CD8-positive, alpha-beta memory T cell (primary cell): ENCODE measurements at regions not wholly inside any gene's neighbourhood (a gene's known extent, or its start where the extent isn't known, plus 50 kb on each side); places are given as distances from the start of the nearest gene placed in this dataset.

Source experiments
- CTCF ChIA-PET: fragments of 350-600 bp; sonication (Branson Sonifier 250); formaldehyde crosslinking; loops from one replicate; lab custom pipeline; 2021; ENCODE audit warnings: antibody characterized with exemption; lab: Charles Lee
- POLR2A ChIA-PET: fragments of 350-600 bp; sonication (Branson Sonifier 250); formaldehyde crosslinking; loops from one replicate; lab custom pipeline; 2021; ENCODE audit warnings: antibody characterized with exemption; lab: Charles Lee
- DNase-seq, 5 donors: peaks; one replicate each; pipeline versions ENCODE4 v3.0.0 to v3.0.0-alpha.2; 2020 to 2022; ENCODE audit warnings: mixed read lengths in 1 of 5
- H3K27ac ChIP-seq: one replicate; pipeline ENCODE4 v1.7.0; 2013; ENCODE audit warnings: low read depth, mild to moderate bottlenecking, low read length, moderate library complexity
- H3K27me3 ChIP-seq: 2 replicates; pipeline ENCODE4 v1.7.0; 2013; ENCODE audit warnings: low read length, mild to moderate bottlenecking; ENCODE audit not compliant: insufficient read depth, poor library complexity, severe bottlenecking
- H3K36me3 ChIP-seq: 2 replicates; pipeline ENCODE4 v1.7.0; 2013; ENCODE audit warnings: mild to moderate bottlenecking, low read length, moderate library complexity; ENCODE audit not compliant: insufficient read depth
- H3K4me1 ChIP-seq: 2 replicates; pipeline ENCODE4 v1.7.0; 2013; ENCODE audit warnings: mild to moderate bottlenecking, low read length, moderate library complexity; ENCODE audit not compliant: insufficient read depth
- H3K4me3 ChIP-seq: 2 replicates; pipeline ENCODE4 v1.7.0; 2013; ENCODE audit warnings: mild to moderate bottlenecking, low read length
- H3K9me3 ChIP-seq: 2 replicates; pipeline ENCODE4 v1.7.0; 2013; ENCODE audit warnings: mild to moderate bottlenecking, low read length
- H3K27ac Mint-ChIP-seq, 8 donors: one replicate each; pipeline ENCODE4 v1.8.0; 2020 to 2021; ENCODE audit warnings: mixed read lengths in 8 of 8, mild to moderate bottlenecking in 6 of 8, inconsistent platforms in 3 of 8, moderate library complexity in 3 of 8
- H3K27me3 Mint-ChIP-seq, 2 donors: one replicate each; pipeline ENCODE4 v1.8.0; 2020 to 2021; ENCODE audit warnings: mixed read lengths in 2 of 2, mild to moderate bottlenecking in 1 of 2, moderate library complexity in 1 of 2
- H3K36me3 Mint-ChIP-seq, 3 donors: one replicate each; pipeline ENCODE4 v1.8.0; 2020 to 2021; ENCODE audit warnings: mixed read lengths in 3 of 3, inconsistent platforms in 1 of 3, mild to moderate bottlenecking in 1 of 3
- H3K4me1 Mint-ChIP-seq, 3 donors: one replicate each; pipeline ENCODE4 v1.8.0; 2020 to 2021; ENCODE audit warnings: mixed read lengths in 3 of 3, inconsistent platforms in 1 of 3, mild to moderate bottlenecking in 1 of 3
- H3K4me3 Mint-ChIP-seq, 7 donors: one replicate each; pipeline ENCODE4 v1.8.0; 2020 to 2021; ENCODE audit warnings: mixed read lengths in 7 of 7, mild to moderate bottlenecking in 6 of 7, moderate library complexity in 4 of 7, inconsistent platforms in 2 of 7
- H3K9me3 Mint-ChIP-seq, 5 donors: one replicate each; pipeline ENCODE4 v1.8.0; 2020 to 2022; ENCODE audit warnings: mixed read lengths in 5 of 5, mild to moderate bottlenecking in 3 of 5, moderate library complexity in 2 of 5, inconsistent platforms in 1 of 5

GRCh38 chr2:212931271-212931670 lies 220.1 kb downstream of the IKZF2 start:
- Histone ChIP-seq H3K36me3 (no peaks in the 10 kb centered on the region), H3K27me3 (no peaks in the 10 kb centered on the region), H3K4me3 (no peak overlapping the region), H3K27ac (no peak overlapping the region), H3K4me1 (no peaks in the 10 kb centered on the region), H3K9me3 (no peaks in the 10 kb centered on the region)
- no peak for DNase-seq
- Mint-ChIP-seq H3K36me3 (peaks cover 0 to 17% (median under 1%) of the 10 kb centered on the region in 3 donors), H3K4me3 (no peak overlapping the region), H3K9me3 (peaks cover 0 to 3% (median 0%) of the 10 kb centered on the region in 5 donors), H3K27ac (no peak overlapping the region), H3K4me1 (no peaks in the 10 kb centered on the region), H3K27me3 (no peaks in the 10 kb centered on the region)
- ChIA-PET POLR2A (no interaction called here), CTCF (no interaction called here)

GRCh38 chr2:212930556-212931260 lies 220.7 kb downstream of the IKZF2 start:
- peaks cover 0 to 3% (median 0%) of the 10 kb centered on the region in 5 donors for H3K9me3 Mint-ChIP-seq
- no peak overlapping the region for H3K4me3 Mint-ChIP-seq
- Histone ChIP-seq H3K27me3 (no peaks in the 10 kb centered on the region), H3K27ac (no peak overlapping the region), H3K36me3 (no peaks in the 10 kb centered on the region), H3K4me3 (no peak overlapping the region), H3K4me1 (no peaks in the 10 kb centered on the region), H3K9me3 (no peaks in the 10 kb centered on the region)
- H3K4me1 Mint-ChIP-seq, result no peaks in the 10 kb centered on the region
- H3K27ac Mint-ChIP-seq, result peak overlapping the region in 1 of 8 donors; percentile 36
- DNase-seq, result no peak
- H3K27me3 Mint-ChIP-seq, result no peaks in the 10 kb centered on the region
- CTCF ChIA-PET, result no interaction called here
- POLR2A ChIA-PET, result no interaction called here
- H3K36me3 Mint-ChIP-seq, result peaks cover 0 to 17% (median 2%) of the 10 kb centered on the region in 3 donors

GRCh38 chr2:212929971-212930370 lies 221.4 kb downstream of the IKZF2 start:
- peaks cover 0 to 3% (median 0%) of the 10 kb centered on the region in 5 donors for H3K9me3 Mint-ChIP-seq
- H3K4me3 Mint-ChIP-seq, result no peak overlapping the region
- no peak for DNase-seq
- peaks cover 0 to 17% (median 2%) of the 10 kb centered on the region in 3 donors for H3K36me3 Mint-ChIP-seq
- POLR2A ChIA-PET, result no interaction called here
- no peaks in the 10 kb centered on the region for H3K9me3 ChIP-seq
- no peaks in the 10 kb centered on the region for H3K4me1 ChIP-seq
- no peaks in the 10 kb centered on the region for H3K27me3 ChIP-seq
- no peak overlapping the region for H3K27ac Mint-ChIP-seq
- CTCF ChIA-PET, result no interaction called here
- H3K27ac ChIP-seq, result no peak overlapping the region
- H3K4me1 Mint-ChIP-seq, result no peaks in the 10 kb centered on the region
- no peaks in the 10 kb centered on the region for H3K36me3 ChIP-seq
- no peak overlapping the region for H3K4me3 ChIP-seq
- H3K27me3 Mint-ChIP-seq, result no peaks in the 10 kb centered on the region

- Mint-ChIP-seq H3K27ac (no peak overlapping the region), H3K4me1 (no peaks in the 10 kb centered on the region), H3K4me3 (no peak overlapping the region), H3K9me3 (peaks cover 0 to 3% (median 0%) of the 10 kb centered on the region in 5 donors), H3K36me3 (peaks cover 0 to 17% (median 2%) of the 10 kb centered on the region in 3 donors), H3K27me3 (no peaks in the 10 kb centered on the region)
- DNase-seq, result no peak
- no peaks in the 10 kb centered on the region for H3K4me1 ChIP-seq
- POLR2A ChIA-PET, result no interaction called here
- no peaks in the 10 kb centered on the region for H3K36me3 ChIP-seq
- CTCF ChIA-PET, result no interaction called here
- no peak overlapping the region for H3K27ac ChIP-seq
- no peaks in the 10 kb centered on the region for H3K9me3 ChIP-seq
- no peak overlapping the region for H3K4me3 ChIP-seq
- H3K27me3 ChIP-seq, result no peaks in the 10 kb centered on the region
Observed at GRCh38 chr2:212929116-212929515, 222.3 kb downstream of the IKZF2 start.

GRCh38 chr2:212928681-212929080 lies 222.7 kb downstream of the IKZF2 start:
- Histone ChIP-seq H3K9me3 (no peaks in the 10 kb centered on the region), H3K4me1 (no peaks in the 10 kb centered on the region), H3K36me3 (no peaks in the 10 kb centered on the region), H3K27me3 (no peaks in the 10 kb centered on the region), H3K27ac (no peak overlapping the region), H3K4me3 (no peak overlapping the region)
- no peak for DNase-seq
- H3K27ac Mint-ChIP-seq, result peak overlapping the region in 2 of 8 donors; percentile 0 to 23
- H3K36me3 Mint-ChIP-seq, result peaks cover 0 to 17% (median 2%) of the 10 kb centered on the region in 3 donors
- H3K27me3 Mint-ChIP-seq, result no peaks in the 10 kb centered on the region
- H3K4me3 Mint-ChIP-seq, result no peak overlapping the region
- no peaks in the 10 kb centered on the region for H3K4me1 Mint-ChIP-seq
- ChIA-PET POLR2A (no interaction called here), CTCF (no interaction called here)
- peaks cover 0 to 3% (median 0%) of the 10 kb centered on the region in 5 donors for H3K9me3 Mint-ChIP-seq

GRCh38 chr2:212926940-212927339 lies 224.5 kb downstream of the IKZF2 start:
- Histone ChIP-seq H3K4me3 (no peak overlapping the region), H3K4me1 (no peaks in the 10 kb centered on the region), H3K36me3 (no peaks in the 10 kb centered on the region), H3K9me3 (no peaks in the 10 kb centered on the region), H3K27ac (no peak overlapping the region), H3K27me3 (no peaks in the 10 kb centered on the region)
- DNase-seq, result no peak
- H3K4me1 Mint-ChIP-seq, result no peaks in the 10 kb centered on the region
- no peaks in the 10 kb centered on the region for H3K27me3 Mint-ChIP-seq
- peaks cover 0 to 3% (median 0%) of the 10 kb centered on the region in 5 donors for H3K9me3 Mint-ChIP-seq
- peaks cover 0 to 17% (median 2%) of the 10 kb centered on the region in 3 donors for H3K36me3 Mint-ChIP-seq
- CTCF ChIA-PET, result no interaction called here
- no peak overlapping the region for H3K4me3 Mint-ChIP-seq
- POLR2A ChIA-PET, result interaction anchor here (0.5 kb wide), 1 partner anchor 28 kb away, joined by 4 read pairs; no protein-coding TSS in a partner anchor
- H3K27ac Mint-ChIP-seq, result no peak overlapping the region

- Histone ChIP-seq H3K27me3 (no peaks in the 10 kb centered on the region), H3K36me3 (no peaks in the 10 kb centered on the region), H3K4me1 (no peaks in the 10 kb centered on the region), H3K4me3 (no peak overlapping the region), H3K27ac (no peak overlapping the region), H3K9me3 (no peaks in the 10 kb centered on the region)
- ChIA-PET POLR2A (no interaction called here), CTCF (no interaction called here)
- H3K9me3 Mint-ChIP-seq, result peaks cover 0 to 3% (median 0%) of the 10 kb centered on the region in 5 donors
- no peak for DNase-seq
- no peaks in the 10 kb centered on the region for H3K4me1 Mint-ChIP-seq
- peak overlapping the region in 1 of 8 donors; percentile 29 for H3K27ac Mint-ChIP-seq
- no peaks in the 10 kb centered on the region for H3K27me3 Mint-ChIP-seq
- H3K4me3 Mint-ChIP-seq, result no peak overlapping the region
- peaks cover 0 to 13% (median 2%) of the 10 kb centered on the region in 3 donors for H3K36me3 Mint-ChIP-seq
Observed at GRCh38 chr2:212923393-212923792, 228.0 kb downstream of the IKZF2 start.

GRCh38 chr2:212922701-212923100 lies 228.7 kb downstream of the IKZF2 start:
- no peaks in the 10 kb centered on the region for H3K27me3 Mint-ChIP-seq
- H3K27me3 ChIP-seq, result no peaks in the 10 kb centered on the region
- H3K36me3 Mint-ChIP-seq, result peaks cover 0 to 12% (median 2%) of the 10 kb centered on the region in 3 donors
- CTCF ChIA-PET, result no interaction called here
- no peak overlapping the region for H3K27ac ChIP-seq
- no peak for DNase-seq
- no peaks in the 10 kb centered on the region for H3K9me3 ChIP-seq
- no peak overlapping the region for H3K27ac Mint-ChIP-seq
- H3K4me1 ChIP-seq, result no peaks in the 10 kb centered on the region
- no peaks in the 10 kb centered on the region for H3K36me3 ChIP-seq
- POLR2A ChIA-PET, result no interaction called here
- H3K4me1 Mint-ChIP-seq, result no peaks in the 10 kb centered on the region
- no peak overlapping the region for H3K4me3 ChIP-seq
- H3K9me3 Mint-ChIP-seq, result peaks cover 0 to 1% (median 0%) of the 10 kb centered on the region in 5 donors
- H3K4me3 Mint-ChIP-seq, result no peak overlapping the region
